ENCODE measurements at regions not wholly inside any gene's neighbourhood (a gene's known extent, or its start where the extent isn't known, plus 50 kb on each side); places are given as distances from the start of the nearest gene placed in this dataset.

- no peaks in the 10 kb centered on the region for H4K20me1 ChIP-seq (ENCODE audit: insufficient read depth, low read length)
- no peak overlapping the region for H3K4me2 ChIP-seq (replicated peaks; ENCODE audit: extremely low read depth, low read length, poor library complexity, severe bottlenecking)
- no peaks in the 10 kb centered on the region for H3K79me2 ChIP-seq (ENCODE audit: insufficient read depth, low read length)
- H3K9me3 ChIP-seq (replicated peaks in 1 of 2; ENCODE audit: control insufficient read depth in 1 of 2, insufficient read depth in 1 of 2, low read length in 2 of 2) = no peaks in the 10 kb centered on the region
- H3K4me3 Mint-ChIP-seq = no peak overlapping the region
- H3K27ac Mint-ChIP-seq = no peak overlapping the region
- DNase-seq = no peak
- no peak overlapping the region for H2AFZ ChIP-seq (ENCODE audit: insufficient read depth, low read depth, low read length, poor library complexity, severe bottlenecking)
- H3K4me1 ChIP-seq (ENCODE audit: control insufficient read depth in 1 of 2, insufficient read depth in 2 of 2, low read length in 2 of 2) = no peaks in the 10 kb centered on the region
- H3K9me3 Mint-ChIP-seq = peaks cover 0 to 3% (median 0%) of the 10 kb centered on the region in 7 donors
- no peak overlapping the region for H3K4me3 ChIP-seq (replicated peaks in 1 of 3; ENCODE audit: low read depth in 2 of 3, low read length in 3 of 3)
- no peak for TF ChIP-seq CTCF (IDR thresholded peaks at IDR 0.05)
- no peaks in the 10 kb centered on the region for H3K27me3 ChIP-seq (ENCODE audit: control insufficient read depth in 2 of 2, insufficient read depth in 2 of 2, low read length in 2 of 2)
- no peaks in the 10 kb centered on the region for H3K4me1 Mint-ChIP-seq
- no peak overlapping the region for H3K27ac ChIP-seq (ENCODE audit: low read depth in 1 of 2, low read length in 2 of 2)
- no peak overlapping the region for H3K9ac ChIP-seq (ENCODE audit: insufficient read depth, low read length, poor library complexity, severe bottlenecking)
- H3K27me3 Mint-ChIP-seq (ENCODE audit: low read depth in 3 of 3) = peaks cover 0 to 1% (median 0%) of the 10 kb centered on the region in 3 donors
- intact Hi-C loops (cut with micrococcal nuclease) = no loop called here
- no peaks in the 10 kb centered on the region for H3K36me3 Mint-ChIP-seq
- no peaks in the 10 kb centered on the region for H3K36me3 ChIP-seq (replicated peaks in 1 of 2; ENCODE audit: control insufficient read depth in 1 of 2, insufficient read depth in 2 of 2, low read length in 2 of 2)
- 93% methylated on average over 3 of the region's 3 CpGs for WGBS (ENCODE audit: insufficient coverage)
These were observed 220.3 kb downstream of the CHIC2 start for GRCh38 chr4:53844133-53844532.

DNA sequence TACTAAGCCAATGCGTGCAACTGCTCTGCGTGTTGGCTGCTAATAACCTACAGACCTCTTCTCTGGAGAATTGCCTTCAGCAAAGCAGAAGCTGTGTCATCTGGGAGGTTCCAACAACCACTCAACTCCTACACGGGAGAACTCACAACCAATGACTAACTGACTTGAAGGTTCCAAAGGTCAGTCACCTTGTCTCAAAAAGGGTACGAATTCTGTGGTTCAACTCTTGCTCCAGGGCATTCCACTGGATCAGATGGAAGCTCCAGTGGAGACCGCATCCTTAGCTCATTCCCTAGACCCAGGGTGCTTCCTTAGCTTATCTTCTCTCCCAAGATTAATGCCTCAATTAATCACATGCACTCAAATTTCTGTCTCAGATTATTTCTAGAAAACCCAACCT is 222.7 kb downstream of the CHIC2 start:
- peaks cover 0 to 10% (median 8%) of the 10 kb centered on the region in 7 donors for H3K9me3 Mint-ChIP-seq
- H3K4me1 Mint-ChIP-seq = no peaks in the 10 kb centered on the region
- H3K27ac Mint-ChIP-seq = no peak overlapping the region
- peaks cover 0 to 1% (median 0%) of the 10 kb centered on the region in 3 donors for H3K27me3 Mint-ChIP-seq (ENCODE audit: low read depth in 3 of 3)
- no peaks in the 10 kb centered on the region for H4K20me1 ChIP-seq (ENCODE audit: insufficient read depth, low read length)
- no peaks in the 10 kb centered on the region for H3K36me3 Mint-ChIP-seq
- no peak for TF ChIP-seq CTCF (IDR thresholded peaks at IDR 0.05)
- H3K9ac ChIP-seq (ENCODE audit: insufficient read depth, low read length, poor library complexity, severe bottlenecking) = no peak overlapping the region
- H3K9me3 ChIP-seq (replicated peaks in 1 of 2; ENCODE audit: control insufficient read depth in 1 of 2, insufficient read depth in 1 of 2, low read length in 2 of 2) = no peaks in the 10 kb centered on the region
- intact Hi-C loops (cut with micrococcal nuclease) = no loop called here
- no peak overlapping the region for H3K4me3 ChIP-seq (replicated peaks in 1 of 3; ENCODE audit: low read depth in 2 of 3, low read length in 3 of 3)
- H3K4me3 Mint-ChIP-seq = no peak overlapping the region
- no peak for DNase-seq
- H3K4me2 ChIP-seq (replicated peaks; ENCODE audit: extremely low read depth, low read length, poor library complexity, severe bottlenecking) = no peak overlapping the region
- no peaks in the 10 kb centered on the region for H3K79me2 ChIP-seq (ENCODE audit: insufficient read depth, low read length)
- no peaks in the 10 kb centered on the region for H3K27me3 ChIP-seq (ENCODE audit: control insufficient read depth in 2 of 2, insufficient read depth in 2 of 2, low read length in 2 of 2)
- no peak overlapping the region for H2AFZ ChIP-seq (ENCODE audit: insufficient read depth, low read depth, low read length, poor library complexity, severe bottlenecking)
- no peak overlapping the region for H3K27ac ChIP-seq (ENCODE audit: low read depth in 1 of 2, low read length in 2 of 2)
- no peaks in the 10 kb centered on the region for H3K36me3 ChIP-seq (replicated peaks in 1 of 2; ENCODE audit: control insufficient read depth in 1 of 2, insufficient read depth in 2 of 2, low read length in 2 of 2)
- no peaks in the 10 kb centered on the region for H3K4me1 ChIP-seq (ENCODE audit: control insufficient read depth in 1 of 2, insufficient read depth in 2 of 2, low read length in 2 of 2)
- WGBS (ENCODE audit: insufficient coverage) = 99% methylated on average over 5 of the region's 5 CpGs

Measured in CD14-positive monocyte (primary cell).